ENCODE measurements at regions not wholly inside any gene's neighbourhood (a gene's known extent, or its start where the extent isn't known, plus 50 kb on each side); places are given as distances from the start of the nearest gene placed in this dataset.
"Not testable (repeated sequence)": the region's sequence is repeated elsewhere in the genome, so short reads cannot be mapped to it uniquely, and the experiment has no call there.

GRCh38 chr9:115340314-115340713 is 222.4 kb upstream of the TNC start:
- Histone ChIP-seq H3K4me1 (ENCODE audit: control insufficient read depth, insufficient read depth, low read length, poor library complexity, severe bottlenecking) (no peaks in the 10 kb centered on the region), H3K9me3 (ENCODE audit: control insufficient read depth, low read length) (no peaks in the 10 kb centered on the region), H3K27ac (ENCODE audit: low read depth, low read length, severe bottlenecking) (no peak overlapping the region), H3K36me3 (ENCODE audit: control insufficient read depth, insufficient read depth, low read length) (no peaks in the 10 kb centered on the region), H3K4me3 (ENCODE audit: extremely low read depth, insufficient read depth, low read length, poor library complexity, severe bottlenecking) (no peak overlapping the region)
- WGBS, 2 experiments (ENCODE audit: insufficient coverage in 2 of 2), result 80 to 88% methylated on average over 3 to 4 of the region's 5 CpGs

- WGBS, 2 experiments (ENCODE audit: insufficient coverage in 2 of 2), result 100% methylated on average over 1 of the region's 3 CpGs
- no peak overlapping the region for H3K27ac ChIP-seq (ENCODE audit: low read depth, low read length, severe bottlenecking)
These were observed 223.5 kb upstream of the TNC start for GRCh38 chr9:115341426-115341825.

GRCh38 chr9:115347776-115348175 is 229.8 kb upstream of the TNC start:
- WGBS, 2 experiments (ENCODE audit: insufficient coverage in 2 of 2), result 89 to 100% methylated on average over 1 to 2 of the region's 2 CpGs
- not testable (repeated sequence) for H3K4me3 ChIP-seq (ENCODE audit: extremely low read depth, insufficient read depth, low read length, poor library complexity, severe bottlenecking); H3K9me3 ChIP-seq (ENCODE audit: control insufficient read depth, low read length); H3K27ac ChIP-seq (ENCODE audit: low read depth, low read length, severe bottlenecking); H3K4me1 ChIP-seq (ENCODE audit: control insufficient read depth, insufficient read depth, low read length, poor library complexity, severe bottlenecking); H3K36me3 ChIP-seq (ENCODE audit: control insufficient read depth, insufficient read depth, low read length)

More at GRCh38 chr9:115341426-115341825, 223.5 kb upstream of the TNC start:
- no peaks in the 10 kb centered on the region for H3K9me3 ChIP-seq (ENCODE audit: control insufficient read depth, low read length)
- no peaks in the 10 kb centered on the region for H3K36me3 ChIP-seq (ENCODE audit: control insufficient read depth, insufficient read depth, low read length)
- H3K4me1 ChIP-seq (ENCODE audit: control insufficient read depth, insufficient read depth, low read length, poor library complexity, severe bottlenecking), result no peaks in the 10 kb centered on the region
- H3K4me3 ChIP-seq (ENCODE audit: extremely low read depth, insufficient read depth, low read length, poor library complexity, severe bottlenecking), result no peak overlapping the region

- WGBS, 2 experiments (ENCODE audit: insufficient coverage in 2 of 2), result 83 to 100% methylated on average over 1 to 2 of the region's 3 CpGs
- not testable (repeated sequence) for H3K36me3 ChIP-seq (ENCODE audit: control insufficient read depth, insufficient read depth, low read length); H3K9me3 ChIP-seq (ENCODE audit: control insufficient read depth, low read length); H3K4me3 ChIP-seq (ENCODE audit: extremely low read depth, insufficient read depth, low read length, poor library complexity, severe bottlenecking); H3K4me1 ChIP-seq (ENCODE audit: control insufficient read depth, insufficient read depth, low read length, poor library complexity, severe bottlenecking); H3K27ac ChIP-seq (ENCODE audit: low read depth, low read length, severe bottlenecking)
These were observed 231.0 kb upstream of the TNC start for GRCh38 chr9:115348936-115349335.

GRCh38 chr9:115349542-115349941 is 231.6 kb upstream of the TNC start:
- no peak overlapping the region for H3K27ac ChIP-seq (ENCODE audit: low read depth, low read length, severe bottlenecking)
- no peaks in the 10 kb centered on the region for H3K4me1 ChIP-seq (ENCODE audit: control insufficient read depth, insufficient read depth, low read length, poor library complexity, severe bottlenecking)
- no peak overlapping the region for H3K4me3 ChIP-seq (ENCODE audit: extremely low read depth, insufficient read depth, low read length, poor library complexity, severe bottlenecking)
- no peaks in the 10 kb centered on the region for H3K9me3 ChIP-seq (ENCODE audit: control insufficient read depth, low read length)
- H3K36me3 ChIP-seq (ENCODE audit: control insufficient read depth, insufficient read depth, low read length), result no peaks in the 10 kb centered on the region

- no peaks in the 10 kb centered on the region for H3K4me1 ChIP-seq (ENCODE audit: control insufficient read depth, insufficient read depth, low read length, poor library complexity, severe bottlenecking)
- 85 to 86% methylated on average over 1 of the region's 2 CpGs for WGBS, 2 experiments (ENCODE audit: insufficient coverage in 2 of 2)
- no peaks in the 10 kb centered on the region for H3K9me3 ChIP-seq (ENCODE audit: control insufficient read depth, low read length)
- H3K36me3 ChIP-seq (ENCODE audit: control insufficient read depth, insufficient read depth, low read length), result no peaks in the 10 kb centered on the region
- H3K27ac ChIP-seq (ENCODE audit: low read depth, low read length, severe bottlenecking), result no peak overlapping the region
- no peak overlapping the region for H3K4me3 ChIP-seq (ENCODE audit: extremely low read depth, insufficient read depth, low read length, poor library complexity, severe bottlenecking)
These were observed 232.6 kb upstream of the TNC start for GRCh38 chr9:115350548-115350947.

- Histone ChIP-seq H3K4me3 (ENCODE audit: extremely low read depth, insufficient read depth, low read length, poor library complexity, severe bottlenecking) (no peak overlapping the region), H3K36me3 (ENCODE audit: control insufficient read depth, insufficient read depth, low read length) (no peaks in the 10 kb centered on the region), H3K9me3 (ENCODE audit: control insufficient read depth, low read length) (no peaks in the 10 kb centered on the region), H3K4me1 (ENCODE audit: control insufficient read depth, insufficient read depth, low read length, poor library complexity, severe bottlenecking) (no peaks in the 10 kb centered on the region), H3K27ac (ENCODE audit: low read depth, low read length, severe bottlenecking) (no peak overlapping the region)
- 100% methylated on average over 1 of the region's 3 CpGs; no CpG with 5 or more reads in 1 of the 2 experiments for WGBS, 2 experiments (ENCODE audit: insufficient coverage in 2 of 2)
These were observed 235.7 kb upstream of the TNC start for GRCh38 chr9:115353681-115354080.

GRCh38 chr9:115357821-115358220 is 239.9 kb upstream of the TNC start:
- Histone ChIP-seq H3K4me3 (ENCODE audit: extremely low read depth, insufficient read depth, low read length, poor library complexity, severe bottlenecking) (no peak overlapping the region), H3K4me1 (ENCODE audit: control insufficient read depth, insufficient read depth, low read length, poor library complexity, severe bottlenecking) (peaks cover 12% of the 10 kb centered on the region), H3K9me3 (ENCODE audit: control insufficient read depth, low read length) (no peaks in the 10 kb centered on the region), H3K27ac (ENCODE audit: low read depth, low read length, severe bottlenecking) (no peak overlapping the region), H3K36me3 (ENCODE audit: control insufficient read depth, insufficient read depth, low read length) (no peaks in the 10 kb centered on the region)
- 57% methylated on average over 1 of the region's 1 CpG; no CpG with 5 or more reads in 1 of the 2 experiments for WGBS, 2 experiments (ENCODE audit: insufficient coverage in 2 of 2)

- Histone ChIP-seq H3K27ac (ENCODE audit: low read depth, low read length, severe bottlenecking) (peak overlapping the region; percentile 52), H3K9me3 (ENCODE audit: control insufficient read depth, low read length) (no peaks in the 10 kb centered on the region), H3K4me1 (ENCODE audit: control insufficient read depth, insufficient read depth, low read length, poor library complexity, severe bottlenecking) (peaks cover 12% of the 10 kb centered on the region), H3K36me3 (ENCODE audit: control insufficient read depth, insufficient read depth, low read length) (no peaks in the 10 kb centered on the region), H3K4me3 (ENCODE audit: extremely low read depth, insufficient read depth, low read length, poor library complexity, severe bottlenecking) (no peak overlapping the region)
- 71 to 100% methylated on average over 1 to 3 of the region's 5 CpGs for WGBS, 2 experiments (ENCODE audit: insufficient coverage in 2 of 2)
These were observed 241.2 kb upstream of the TNC start for GRCh38 chr9:115359017-115359780.

GRCh38 chr9:115360122-115360521 is 242.2 kb upstream of the TNC start:
- WGBS, 2 experiments (ENCODE audit: insufficient coverage in 2 of 2), result 91 to 97% methylated on average over 3 of the region's 5 CpGs
- H3K4me3 ChIP-seq (ENCODE audit: extremely low read depth, insufficient read depth, low read length, poor library complexity, severe bottlenecking), result no peak overlapping the region
- H3K36me3 ChIP-seq (ENCODE audit: control insufficient read depth, insufficient read depth, low read length), result no peaks in the 10 kb centered on the region
- no peaks in the 10 kb centered on the region for H3K9me3 ChIP-seq (ENCODE audit: control insufficient read depth, low read length)
- H3K27ac ChIP-seq (ENCODE audit: low read depth, low read length, severe bottlenecking), result no peak overlapping the region
- peaks cover 12% of the 10 kb centered on the region for H3K4me1 ChIP-seq (ENCODE audit: control insufficient read depth, insufficient read depth, low read length, poor library complexity, severe bottlenecking)

GRCh38 chr9:115362101-115362500 is 244.1 kb upstream of the TNC start:
- Histone ChIP-seq H3K9me3 (ENCODE audit: control insufficient read depth, low read length) (no peaks in the 10 kb centered on the region), H3K36me3 (ENCODE audit: control insufficient read depth, insufficient read depth, low read length) (no peaks in the 10 kb centered on the region), H3K4me3 (ENCODE audit: extremely low read depth, insufficient read depth, low read length, poor library complexity, severe bottlenecking) (no peak overlapping the region), H3K27ac (ENCODE audit: low read depth, low read length, severe bottlenecking) (no peak overlapping the region), H3K4me1 (ENCODE audit: control insufficient read depth, insufficient read depth, low read length, poor library complexity, severe bottlenecking) (peaks cover 12% of the 10 kb centered on the region)
- 50% methylated on average over 2 of the region's 2 CpGs for WGBS, 2 experiments (ENCODE audit: insufficient coverage in 2 of 2)

Data from mesodermal cell (in vitro differentiated cells).